Right forelimb (tissue), 1 donor: ENCODE measurements at regions not wholly inside any gene's neighbourhood (a gene's known extent, or its start where the extent isn't known, plus 50 kb on each side); places are given as distances from the start of the nearest gene placed in this dataset.

Experiments
- DNase-seq: peaks from one replicate; pipeline ENCODE4 v3.0.0-alpha.2; 2018

DNA sequence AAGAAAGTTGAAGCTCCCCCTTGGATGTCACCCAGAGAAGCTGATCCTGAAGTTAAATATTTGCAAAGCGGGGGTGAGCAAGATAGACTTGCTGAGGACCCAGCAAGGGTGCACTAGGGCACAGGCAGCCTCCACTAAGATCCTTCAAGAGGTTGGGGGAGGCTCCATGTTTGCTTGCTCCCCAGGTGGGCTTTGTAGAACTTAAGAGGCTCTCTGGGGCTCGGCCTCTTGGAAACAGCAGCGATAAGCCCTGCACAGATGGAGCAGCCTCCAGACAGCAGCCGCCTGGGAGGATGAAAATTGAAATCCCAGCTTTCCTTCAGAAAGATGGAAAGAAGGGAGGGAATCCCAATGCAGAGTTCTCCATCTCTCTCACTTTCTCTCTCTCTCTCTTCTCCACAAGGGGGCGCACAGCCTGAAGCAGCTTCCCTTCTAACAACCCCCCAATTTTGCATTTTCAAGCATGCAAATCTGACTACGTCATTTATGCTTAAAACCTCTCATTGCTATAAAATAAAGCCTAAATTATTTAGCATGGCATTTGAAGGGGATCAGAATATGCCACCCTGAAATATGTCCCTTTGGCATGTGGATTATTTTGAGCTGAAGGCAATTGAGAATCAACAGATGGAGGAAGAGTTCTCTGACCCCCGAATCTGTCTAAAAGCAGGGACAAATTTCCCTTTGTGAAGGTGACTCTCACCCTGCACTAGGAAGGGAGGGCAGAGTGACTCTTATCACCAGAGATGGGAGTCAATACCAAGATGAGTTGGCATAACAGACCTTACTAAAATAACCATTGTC is 185.7 kb upstream of the KLHL29 start:
- DNase-seq: no peak

- DNase-seq: no peak
Observed at GRCh38 chr2:23200068-23200786, 184.8 kb upstream of the KLHL29 start.

DNA sequence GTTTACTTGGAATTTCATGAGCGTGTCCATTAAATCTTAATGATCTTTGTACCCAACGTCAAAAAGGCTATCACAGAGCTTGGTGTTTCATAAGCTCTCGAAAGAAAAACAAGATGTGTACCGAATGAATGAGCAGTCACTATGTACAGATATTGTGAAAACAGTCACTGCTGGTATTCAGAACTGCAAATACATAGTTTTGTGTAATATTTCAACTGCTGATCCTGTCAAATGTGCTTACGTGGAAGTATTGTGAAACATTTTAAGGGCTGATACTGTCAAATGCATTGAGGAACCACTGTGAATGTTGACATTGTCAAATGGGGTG is 184.2 kb upstream of the KLHL29 start:
- no peak for DNase-seq

- DNase-seq: no peak
Observed at GRCh38 chr2:23203383-23203782, 181.6 kb upstream of the KLHL29 start.

GRCh38 chr2:23204685-23205242 is 180.2 kb upstream of the KLHL29 start:
- DNase-seq: no peak

DNA sequence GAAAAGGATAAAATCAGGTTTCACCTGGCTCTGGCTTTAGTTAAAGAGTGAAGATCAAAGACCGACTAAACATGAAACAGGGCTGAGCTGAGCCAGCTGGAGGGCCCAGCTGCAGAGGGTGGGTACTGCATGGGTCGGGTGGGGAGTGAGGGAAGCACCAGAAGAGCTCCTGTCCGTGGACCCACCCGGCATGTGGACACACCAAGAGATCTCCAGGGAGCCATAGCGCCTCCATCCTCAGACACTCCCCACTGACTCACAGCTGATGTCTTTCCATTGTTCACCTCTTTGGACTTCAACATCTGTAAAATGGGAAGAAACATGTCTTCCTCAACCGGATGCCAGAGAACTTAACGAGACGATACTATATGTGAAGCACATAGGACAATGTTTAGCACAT is 178.3 kb upstream of the KLHL29 start:
- DNase-seq: no peak

DNA sequence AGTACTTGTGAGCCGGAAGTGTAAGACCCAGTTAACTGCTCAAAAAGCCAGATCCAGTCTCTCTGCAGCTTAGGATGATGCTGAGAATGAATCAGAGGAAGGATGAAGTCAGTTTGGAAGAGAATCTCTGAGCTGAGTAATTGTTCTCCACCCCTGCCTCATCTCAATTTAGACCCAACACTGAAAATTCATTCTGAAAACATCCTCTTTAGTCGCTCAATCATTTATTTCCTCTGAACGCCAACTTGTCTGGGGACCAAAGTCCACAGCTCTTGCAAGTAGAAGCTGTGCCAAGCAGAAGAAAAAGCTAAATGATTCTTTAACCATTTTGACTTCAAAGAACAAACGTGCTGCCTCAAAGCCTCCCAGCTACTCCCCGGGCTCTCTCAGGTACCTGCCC is 177.1 kb upstream of the KLHL29 start:
- no peak for DNase-seq

GRCh38 chr2:23208339-23208738 is 176.6 kb upstream of the KLHL29 start:
- no peak for DNase-seq

DNA sequence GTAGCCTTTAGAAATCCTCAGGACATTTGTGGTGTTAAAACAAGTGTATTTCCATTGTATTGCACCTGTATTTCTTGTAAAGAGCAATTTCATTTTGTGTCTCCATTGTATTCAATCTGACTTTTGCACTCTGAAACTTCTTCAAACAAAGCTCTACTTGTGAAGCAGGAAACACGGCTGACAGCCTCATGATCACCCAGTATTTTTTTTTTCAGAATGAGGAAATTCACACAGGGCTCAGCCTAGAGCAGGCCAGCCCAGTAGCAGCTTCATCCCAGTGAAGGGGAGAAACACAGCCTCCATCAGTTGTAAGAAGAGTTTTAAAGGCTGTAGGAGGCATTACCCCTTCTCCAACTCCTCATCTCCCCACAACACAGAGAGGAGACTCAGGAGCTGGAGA is 175.9 kb upstream of the KLHL29 start:
- no peak for DNase-seq

DNA sequence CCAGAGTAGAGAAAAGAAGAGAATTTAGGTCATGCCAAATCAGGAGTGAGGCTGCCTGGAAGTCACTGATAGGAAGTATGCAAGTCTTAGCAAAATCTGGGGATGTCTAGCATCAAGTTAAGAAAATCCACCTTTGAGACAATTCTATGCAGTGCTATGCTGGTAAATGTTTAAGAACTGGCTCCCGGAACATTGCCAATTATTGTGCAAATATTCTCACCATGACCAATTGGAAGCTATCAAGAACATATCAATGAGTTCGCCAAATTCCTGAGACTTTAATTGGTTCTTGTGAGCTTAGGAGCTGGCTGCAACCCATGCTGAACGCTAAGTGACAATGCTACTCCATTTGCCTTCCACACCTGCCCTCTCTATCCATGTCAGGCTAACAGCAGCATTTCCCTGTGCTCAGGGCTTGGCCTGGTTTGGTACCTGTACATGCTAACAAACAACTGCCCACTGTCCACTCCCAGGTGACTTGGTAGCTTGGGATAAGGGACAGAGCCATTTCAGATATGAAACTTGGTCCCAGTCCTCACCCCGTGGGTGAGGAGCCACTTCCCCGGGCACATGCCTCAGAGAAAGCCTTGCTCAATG is 172.9 kb upstream of the KLHL29 start:
- DNase-seq: no peak

GRCh38 chr2:23213196-23213595 is 171.8 kb upstream of the KLHL29 start:
- no peak for DNase-seq

DNA sequence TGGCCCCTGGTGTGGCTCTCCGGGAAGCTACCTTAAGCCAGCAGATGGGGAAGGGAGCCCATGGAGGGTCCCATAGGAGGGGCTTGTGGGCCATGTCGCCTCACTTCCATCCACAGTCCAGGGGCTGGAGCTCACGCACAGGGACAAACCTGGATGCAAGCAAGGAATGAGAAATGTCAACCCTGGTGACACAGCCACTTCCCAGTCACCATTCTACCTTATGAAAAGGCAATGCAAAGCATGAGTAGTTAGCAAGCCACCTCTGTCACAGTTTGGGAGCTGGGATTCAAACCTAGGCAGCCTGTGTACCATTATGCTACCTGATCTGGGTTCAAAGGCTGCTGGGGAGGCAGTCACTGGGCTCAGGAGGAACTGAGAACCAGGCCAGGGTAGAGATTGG is 170.0 kb upstream of the KLHL29 start:
- no peak for DNase-seq

DNA sequence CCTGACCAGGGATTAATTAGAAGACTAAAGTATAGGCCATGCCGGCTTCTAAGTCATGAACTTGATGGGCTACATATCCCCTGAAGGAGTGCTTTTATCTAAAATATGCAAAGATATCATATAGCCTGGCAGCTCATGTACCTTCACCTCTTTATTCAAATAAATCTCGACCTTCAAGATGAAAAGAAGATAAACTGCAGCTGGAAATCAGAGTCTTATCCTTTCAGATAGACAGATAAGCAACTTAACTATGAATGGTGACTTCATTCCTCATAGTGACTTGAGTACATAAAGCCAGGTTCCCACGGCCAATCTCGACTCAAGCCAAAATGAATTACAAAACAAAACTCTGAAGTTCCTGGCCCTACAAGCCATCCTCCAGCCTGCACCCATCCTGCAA is 165.3 kb upstream of the KLHL29 start:
- no peak for DNase-seq

DNA sequence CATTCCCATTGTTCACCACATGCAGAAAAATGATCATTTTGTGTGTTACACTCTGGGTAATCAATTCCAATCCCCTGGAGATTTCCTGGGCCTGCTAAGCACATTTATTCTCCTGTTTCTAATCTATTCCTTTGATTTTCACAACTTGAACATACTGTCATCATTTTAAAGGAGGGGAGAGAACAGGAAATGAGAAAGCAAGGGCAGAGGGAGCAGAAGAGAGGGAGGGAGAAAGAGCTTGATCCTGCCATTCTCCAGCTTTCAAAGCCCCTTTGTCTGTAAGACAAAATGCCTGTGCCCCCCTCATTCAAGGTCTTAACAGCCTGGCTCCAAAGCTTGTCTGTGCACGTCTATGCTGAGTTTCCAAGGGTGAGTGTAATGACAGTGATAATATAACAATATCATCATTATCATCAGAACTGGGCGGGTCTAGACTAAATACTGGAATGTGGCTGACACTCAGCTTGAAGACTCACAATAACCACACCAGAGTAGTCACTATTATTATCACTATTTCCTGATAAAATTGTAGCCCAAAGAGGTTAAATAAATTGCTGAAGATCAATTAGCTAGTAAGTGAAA is 164.4 kb upstream of the KLHL29 start:
- DNase-seq: no peak

- no peak for DNase-seq
Observed at GRCh38 chr2:23221236-23221635, 163.7 kb upstream of the KLHL29 start.

DNA sequence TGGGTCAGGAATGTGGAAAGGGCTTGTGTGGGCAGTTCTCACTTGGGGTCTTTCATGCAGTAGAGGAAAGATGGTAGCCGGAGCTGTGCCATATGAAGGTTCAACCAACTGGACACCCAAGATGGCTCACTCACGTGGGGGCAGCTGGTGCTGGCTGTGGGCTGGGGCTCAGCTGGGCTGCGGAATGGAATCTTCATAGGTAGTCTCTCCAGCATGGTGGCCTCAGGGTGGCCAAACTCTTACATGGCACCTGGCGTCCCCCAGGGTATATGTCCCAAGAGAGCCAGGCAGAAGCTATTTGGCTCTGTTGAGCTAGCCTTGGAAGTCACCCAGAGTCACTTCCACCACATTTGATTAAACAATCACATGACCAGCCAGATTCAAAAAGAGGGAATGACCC is 163.1 kb upstream of the KLHL29 start:
- DNase-seq: no peak

- no peak for DNase-seq
Observed at GRCh38 chr2:23230885-23231284, 154.1 kb upstream of the KLHL29 start.

DNA sequence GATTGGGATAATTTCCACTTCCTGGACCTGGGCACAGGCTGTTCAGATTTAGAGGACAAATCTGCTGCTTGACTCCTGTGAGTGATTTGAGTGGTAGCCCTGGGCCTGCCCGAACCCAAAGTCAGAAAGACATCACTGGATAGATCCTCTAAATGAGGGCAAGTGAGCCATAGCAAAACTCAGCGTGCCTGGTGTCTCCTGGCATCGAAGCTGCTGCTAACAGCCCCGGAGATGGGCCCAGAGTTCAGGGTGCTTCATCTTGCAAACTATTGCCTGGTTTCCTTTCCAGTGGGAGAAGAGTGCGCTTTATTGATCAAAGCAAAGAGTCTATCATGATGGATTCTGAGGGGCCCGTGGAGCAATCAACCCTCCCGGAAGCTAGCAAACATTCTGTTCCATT is 153.1 kb upstream of the KLHL29 start:
- no peak for DNase-seq

DNA sequence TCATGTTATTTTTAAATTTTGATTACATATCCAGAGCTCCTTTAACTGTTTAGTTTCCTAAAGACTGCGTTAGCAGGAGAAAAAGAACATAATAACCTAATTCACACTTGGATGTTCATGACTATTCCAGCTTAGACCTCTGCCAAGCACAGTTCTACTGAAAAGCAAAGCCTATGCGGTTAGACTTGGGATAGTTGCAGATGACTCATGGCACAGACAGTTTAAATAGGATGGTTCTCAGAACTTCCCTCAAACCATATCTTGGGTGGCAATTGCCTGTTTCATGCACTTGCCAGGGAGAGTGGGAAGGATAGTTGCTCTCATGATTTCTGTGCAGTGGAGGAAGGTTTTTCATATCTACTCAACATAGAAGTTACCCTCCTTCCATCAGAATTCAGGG is 149.7 kb upstream of the KLHL29 start:
- DNase-seq: no peak

- no peak for DNase-seq
Observed at GRCh38 chr2:23235736-23236135, 149.2 kb upstream of the KLHL29 start.

GRCh38 chr2:23237147-23237546 is 147.8 kb upstream of the KLHL29 start:
- no peak for DNase-seq

DNA sequence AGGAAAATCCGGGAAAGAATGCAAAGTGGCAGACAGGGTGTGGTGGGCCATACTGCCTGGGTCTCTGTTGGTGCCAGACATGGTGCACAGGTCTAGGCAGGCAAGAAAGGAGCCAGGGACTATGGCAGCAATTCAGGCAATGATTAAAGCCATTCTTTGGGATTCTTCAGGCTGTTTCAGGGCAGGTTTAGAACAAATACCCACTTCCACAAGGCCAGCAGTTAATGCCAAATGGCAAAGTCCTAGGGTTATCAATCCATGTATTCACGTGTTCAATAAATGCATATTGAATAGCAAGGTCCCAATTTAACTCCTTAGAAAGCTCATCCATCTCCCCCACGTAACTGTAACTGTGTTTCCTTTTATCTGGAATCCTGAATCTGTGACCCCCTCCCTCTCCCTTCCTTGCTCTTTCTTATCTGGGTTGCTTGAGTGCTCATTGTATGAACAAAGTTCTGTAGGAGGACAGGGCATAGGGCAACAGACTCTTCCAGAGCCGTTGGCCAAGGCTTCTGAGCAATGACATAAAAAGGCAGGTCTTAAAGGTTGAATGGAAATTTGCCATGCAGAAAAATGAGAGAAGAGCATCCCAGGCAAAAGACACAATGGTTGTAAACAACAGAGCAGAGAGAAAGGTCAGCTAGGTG is 146.8 kb upstream of the KLHL29 start:
- no peak for DNase-seq

- no peak for DNase-seq
Observed at GRCh38 chr2:23239374-23239773, 145.6 kb upstream of the KLHL29 start.
